ENCODE measurements at regions not wholly inside any gene's neighbourhood (a gene's known extent, or its start where the extent isn't known, plus 50 kb on each side); places are given as distances from the start of the nearest gene placed in this dataset.

- H3K36me3 ChIP-seq (ENCODE audit: insufficient read depth, low read length), result no peaks in the 10 kb centered on the region
- H2AFZ ChIP-seq (ENCODE audit: low read depth, low read length), result peak overlapping the region; percentile 2
- H3K9ac ChIP-seq (ENCODE audit: low read length), result no peak overlapping the region
- H4K20me1 ChIP-seq (ENCODE audit: insufficient read depth), result no peaks in the 10 kb centered on the region
- H3K27me3 ChIP-seq (ENCODE audit: insufficient read depth, low read depth, low read length), result no peaks in the 10 kb centered on the region
- peak overlapping the region; percentile 14 for H3K27ac ChIP-seq (ENCODE audit: low read length)
- H3K9me2 ChIP-seq (ENCODE audit: insufficient read depth, low read length), result no peaks in the 10 kb centered on the region
- H3K4me3 ChIP-seq (ENCODE audit: low read length), result peak overlapping the region; percentile 35
- H3F3A ChIP-seq (ENCODE audit: insufficient read depth, low read length, poor library complexity, severe bottlenecking), result no peaks in the 10 kb centered on the region
- H3K9me3 ChIP-seq (ENCODE audit: low read length), result no peaks in the 10 kb centered on the region
- H3K4me2 ChIP-seq (ENCODE audit: low read length), result peak overlapping the region; percentile 31
- H3K79me2 ChIP-seq (replicated peaks; ENCODE audit: insufficient read depth, low read length), result no peaks in the 10 kb centered on the region
- no peak for TF ChIP-seq SMC3 (conservative IDR thresholded peaks at IDR 0.05; ENCODE audit: poor library complexity)
- no peak for TF ChIP-seq EZH2 (IDR thresholded peaks at IDR 0.05; ENCODE audit: borderline replicate concordance, insufficient read depth, low read length, poor library complexity, severe bottlenecking)
- no peak for TF ChIP-seq RAD21 (conservative IDR thresholded peaks at IDR 0.05)
- no peak for TF ChIP-seq CTCF (IDR thresholded peaks at IDR 0.05; ENCODE audit: poor library complexity, severe bottlenecking)
- no peak for TF ChIP-seq TAF1 (IDR thresholded peaks at IDR 0.05; ENCODE audit: low read depth)
- peak; percentile 26 for TF ChIP-seq EP300 (conservative IDR thresholded peaks at IDR 0.05; ENCODE audit: poor library complexity, severe bottlenecking)
- TF ChIP-seq MXI1 (conservative IDR thresholded peaks at IDR 0.05; ENCODE audit: poor library complexity, severe bottlenecking), result no peak
- peak; percentile 15 for TF ChIP-seq POLR2AphosphoS5 (IDR thresholded peaks at IDR 0.05)
Measured at GRCh38 chr1:229729916-229730315, 103.9 kb downstream of the URB2 start.

GRCh38 chr1:229730573-229730972 is 104.5 kb downstream of the URB2 start:
- H3K9me3 ChIP-seq (ENCODE audit: low read length), result no peaks in the 10 kb centered on the region
- H3K36me3 ChIP-seq (ENCODE audit: insufficient read depth, low read length), result no peaks in the 10 kb centered on the region
- no peaks in the 10 kb centered on the region for H3K79me2 ChIP-seq (replicated peaks; ENCODE audit: insufficient read depth, low read length)
- no peak overlapping the region for H3K9ac ChIP-seq (ENCODE audit: low read length)
- H3K4me3 ChIP-seq (ENCODE audit: low read length), result peak overlapping the region; percentile 35
- H4K20me1 ChIP-seq (ENCODE audit: insufficient read depth), result no peaks in the 10 kb centered on the region
- no peaks in the 10 kb centered on the region for H3K27me3 ChIP-seq (ENCODE audit: insufficient read depth, low read depth, low read length)
- no peaks in the 10 kb centered on the region for H3K9me2 ChIP-seq (ENCODE audit: insufficient read depth, low read length)
- H3F3A ChIP-seq (ENCODE audit: insufficient read depth, low read length, poor library complexity, severe bottlenecking), result no peaks in the 10 kb centered on the region
- TF ChIP-seq MXI1 (conservative IDR thresholded peaks at IDR 0.05; ENCODE audit: poor library complexity, severe bottlenecking) (no peak), TAF1 (IDR thresholded peaks at IDR 0.05; ENCODE audit: low read depth) (no peak), POLR2AphosphoS5 (IDR thresholded peaks at IDR 0.05) (no peak), REST (IDR thresholded peaks at IDR 0.05; ENCODE audit: borderline replicate concordance) (no peak), EP300 (conservative IDR thresholded peaks at IDR 0.05; ENCODE audit: poor library complexity, severe bottlenecking) (no peak), SMC3 (conservative IDR thresholded peaks at IDR 0.05; ENCODE audit: poor library complexity) (no peak), EZH2 (IDR thresholded peaks at IDR 0.05; ENCODE audit: borderline replicate concordance, insufficient read depth, low read length, poor library complexity, severe bottlenecking) (no peak), CTCF (IDR thresholded peaks at IDR 0.05; ENCODE audit: poor library complexity, severe bottlenecking) (no peak), RAD21 (conservative IDR thresholded peaks at IDR 0.05) (no peak)
- no peak overlapping the region for H2AFZ ChIP-seq (ENCODE audit: low read depth, low read length)
- no peak overlapping the region for H3K4me2 ChIP-seq (ENCODE audit: low read length)
- H3K27ac ChIP-seq (ENCODE audit: low read length), result peak overlapping the region; percentile 14
